ENCODE measurements at regions not wholly inside any gene's neighbourhood (a gene's known extent, or its start where the extent isn't known, plus 50 kb on each side); places are given as distances from the start of the nearest gene placed in this dataset.

DNA sequence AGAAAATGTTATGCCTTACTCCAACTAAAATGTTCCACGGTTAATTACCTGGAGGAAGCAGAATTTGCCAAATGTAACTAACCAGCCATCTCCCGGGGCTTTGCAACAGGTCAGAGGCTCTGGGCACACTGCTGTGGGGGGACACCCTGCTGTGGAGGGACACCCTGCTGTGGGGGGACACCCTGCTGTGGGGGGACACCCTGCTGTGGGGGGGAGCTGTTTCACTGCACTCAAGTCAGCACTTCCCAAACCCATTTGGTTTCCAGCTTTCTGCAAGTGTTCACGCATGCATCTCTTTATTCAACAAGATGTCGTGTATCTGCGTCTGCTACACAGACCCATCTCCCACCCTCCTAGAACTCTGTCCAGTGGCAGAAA lies 239.5 kb downstream of the C16orf95 start:
- DNase-seq: no peak

DNA sequence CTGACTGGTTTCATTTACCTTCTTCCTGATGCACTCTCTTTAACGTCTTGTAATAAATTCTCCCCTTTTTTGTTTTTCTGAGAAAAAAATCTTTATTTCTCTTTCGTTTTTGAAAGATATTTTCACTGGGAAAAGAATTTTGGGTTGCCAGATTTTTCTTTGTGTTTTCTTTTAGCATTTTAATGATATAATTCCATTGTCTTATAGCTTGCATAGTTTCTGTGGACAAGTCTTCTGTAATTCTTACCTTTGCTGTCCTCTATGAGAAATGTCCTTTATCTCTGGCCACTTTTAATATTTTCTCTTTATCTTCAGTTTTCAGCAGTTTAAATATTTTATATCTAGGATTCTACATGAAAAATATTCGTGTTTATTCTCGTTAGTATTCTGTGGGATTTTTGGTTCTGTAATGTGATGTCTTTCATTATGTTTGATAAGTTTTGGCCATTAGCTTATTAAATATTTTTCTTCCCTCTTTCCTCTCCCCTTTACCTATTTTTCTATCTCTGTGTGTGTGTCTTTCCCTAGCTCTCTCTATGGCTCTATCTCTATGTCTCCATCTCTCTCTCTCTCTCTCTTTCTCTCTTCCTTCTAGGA lies 236.5 kb downstream of the C16orf95 start:
- DNase-seq: no peak

DNA sequence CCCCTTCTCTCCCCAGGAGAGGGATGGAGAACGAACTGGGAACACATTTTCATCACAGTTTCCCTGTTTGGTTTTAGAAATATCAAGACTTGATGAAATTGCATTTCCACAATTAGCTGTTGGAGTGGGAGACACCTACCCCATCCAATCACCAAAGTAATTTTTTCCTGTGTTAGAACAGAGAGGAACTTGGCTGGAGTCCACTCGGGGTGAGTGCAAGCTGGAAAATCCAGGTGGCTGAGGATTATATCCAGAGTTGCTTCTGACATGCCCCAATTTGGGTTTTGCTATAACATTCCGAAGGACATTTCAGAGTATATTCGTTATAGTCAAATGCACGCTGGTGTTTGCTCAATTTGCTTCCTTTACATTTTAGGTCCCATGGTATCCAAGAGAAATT lies 231.8 kb downstream of the C16orf95 start:
- DNase-seq: no peak

DNA sequence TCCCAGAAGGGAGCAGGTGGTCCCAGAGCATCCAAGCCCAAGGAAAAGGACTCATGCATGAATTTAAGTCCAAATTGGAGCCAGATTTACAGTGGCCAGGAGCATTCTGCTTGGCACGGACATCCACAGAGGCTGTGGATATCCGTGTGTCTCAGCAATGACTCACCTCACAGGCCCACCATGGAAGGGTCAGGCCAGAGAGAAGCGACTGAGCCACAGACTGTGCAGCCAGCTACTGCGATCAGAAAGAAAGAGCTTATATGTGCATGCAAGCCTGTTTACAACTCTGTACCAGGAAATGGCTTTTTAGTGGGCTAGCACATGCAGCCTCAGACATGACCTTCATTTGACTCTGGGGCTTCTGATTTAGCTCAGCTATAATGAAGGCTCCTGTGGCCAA lies 231.0 kb downstream of the C16orf95 start:
- DNase-seq: no peak

GRCh38 chr16:87086575-87086974 lies 230.6 kb downstream of the C16orf95 start:
- no peak for DNase-seq

DNA sequence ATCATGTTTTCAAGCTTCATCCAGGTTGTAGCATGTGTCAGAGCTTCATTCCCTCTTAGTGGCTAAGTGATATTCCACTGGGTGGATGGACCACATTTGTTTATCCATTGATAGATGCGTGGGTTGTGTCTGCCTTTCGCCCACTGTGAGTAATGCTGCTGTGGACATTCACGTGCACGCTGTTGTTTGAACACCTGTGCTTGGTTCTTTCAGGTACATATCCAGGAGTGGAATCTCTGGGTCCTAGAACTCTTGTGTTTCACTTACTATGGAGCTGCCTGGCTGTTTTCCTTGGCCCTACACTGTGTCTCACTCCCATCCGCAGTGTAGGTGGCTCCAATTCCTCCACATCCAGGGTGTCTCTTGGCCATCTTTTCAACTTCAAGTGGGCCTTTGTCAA lies 224.2 kb downstream of the C16orf95 start:
- no peak for DNase-seq

DNA sequence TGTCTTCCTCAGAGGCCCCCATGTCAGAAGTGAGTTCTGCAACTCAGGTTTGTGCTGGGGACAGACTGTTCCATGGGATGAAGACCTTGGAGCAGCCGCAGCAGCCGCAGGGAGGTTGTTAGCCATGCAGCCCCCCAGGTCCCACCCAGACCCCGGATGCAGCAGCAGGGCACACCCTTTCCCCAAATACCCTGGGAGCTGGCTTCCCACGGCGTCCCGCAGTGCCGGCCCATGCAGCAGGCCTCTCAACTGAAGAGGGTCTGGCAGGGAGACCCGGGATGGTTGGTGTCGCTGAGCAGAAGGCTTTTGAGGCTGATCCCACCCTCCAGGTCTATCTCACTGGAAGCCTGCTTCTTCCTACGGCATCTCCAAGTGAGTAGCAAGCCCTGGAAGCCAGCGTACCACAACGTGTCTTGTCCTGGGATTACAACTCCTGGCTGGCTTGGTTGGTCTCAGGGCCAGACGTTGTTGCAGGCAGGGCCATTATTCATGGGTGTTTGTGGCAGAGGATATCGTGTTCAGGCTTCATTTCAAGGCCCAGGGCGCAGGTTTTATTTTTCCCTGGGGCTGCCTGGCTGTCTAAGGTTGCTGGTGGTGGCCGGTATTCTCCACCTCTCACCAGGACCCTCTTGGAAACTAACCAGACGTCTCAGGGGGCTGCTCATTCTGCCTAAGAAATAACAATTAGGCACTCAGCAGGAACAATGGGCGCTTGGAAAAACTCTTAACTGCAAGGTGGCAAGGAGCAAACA lies 223.2 kb downstream of the C16orf95 start:
- DNase-seq: no peak

DNA sequence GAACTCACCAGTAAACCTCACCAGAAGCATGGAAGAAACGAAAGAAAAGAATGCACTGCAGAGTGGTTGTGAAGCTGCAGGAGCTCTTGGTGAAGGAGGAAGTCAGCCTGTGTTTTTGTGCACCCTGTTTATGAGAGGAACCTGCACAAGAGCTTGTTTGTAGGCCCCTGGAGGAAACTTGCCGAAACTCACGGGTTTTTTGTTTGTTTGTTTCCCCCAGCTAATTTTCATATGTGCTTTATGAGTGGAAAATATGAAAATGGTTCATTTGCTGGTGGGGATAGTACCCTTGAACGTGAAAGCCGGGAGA lies 222.7 kb downstream of the C16orf95 start:
- no peak for DNase-seq

GRCh38 chr16:87095271-87095670 lies 221.9 kb downstream of the C16orf95 start:
- no peak for DNase-seq

DNA sequence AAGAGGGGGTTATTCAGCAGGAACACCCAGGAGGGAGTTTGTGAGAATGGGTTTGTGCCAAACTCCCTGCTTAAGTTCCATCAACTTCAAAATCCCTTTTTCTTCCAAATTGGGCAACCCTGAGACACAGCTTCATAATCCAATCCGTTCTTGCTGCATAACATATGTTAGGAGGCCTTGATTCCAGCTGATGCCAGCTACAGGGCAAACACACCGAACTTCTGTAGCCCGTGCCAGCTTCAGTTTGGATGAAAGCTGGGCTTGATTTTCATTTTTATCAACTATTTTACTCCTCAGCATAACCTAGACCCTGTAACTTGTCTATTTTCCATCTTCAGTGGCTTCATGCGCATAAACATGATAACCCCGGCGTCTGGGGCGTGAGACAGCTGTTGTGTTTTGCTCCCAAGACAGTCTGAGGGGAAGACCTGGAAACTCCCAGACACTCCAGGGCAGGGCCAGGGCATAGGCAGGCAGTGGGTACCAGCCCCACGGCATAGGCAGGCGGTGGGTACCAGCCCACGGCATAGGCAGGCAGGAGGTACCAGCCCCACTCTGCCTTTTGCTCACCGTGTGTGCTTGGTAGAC lies 220.4 kb downstream of the C16orf95 start:
- no peak for DNase-seq

- DNase-seq: no peak
These were observed 218.8 kb downstream of the C16orf95 start for GRCh38 chr16:87098361-87098760.

DNA sequence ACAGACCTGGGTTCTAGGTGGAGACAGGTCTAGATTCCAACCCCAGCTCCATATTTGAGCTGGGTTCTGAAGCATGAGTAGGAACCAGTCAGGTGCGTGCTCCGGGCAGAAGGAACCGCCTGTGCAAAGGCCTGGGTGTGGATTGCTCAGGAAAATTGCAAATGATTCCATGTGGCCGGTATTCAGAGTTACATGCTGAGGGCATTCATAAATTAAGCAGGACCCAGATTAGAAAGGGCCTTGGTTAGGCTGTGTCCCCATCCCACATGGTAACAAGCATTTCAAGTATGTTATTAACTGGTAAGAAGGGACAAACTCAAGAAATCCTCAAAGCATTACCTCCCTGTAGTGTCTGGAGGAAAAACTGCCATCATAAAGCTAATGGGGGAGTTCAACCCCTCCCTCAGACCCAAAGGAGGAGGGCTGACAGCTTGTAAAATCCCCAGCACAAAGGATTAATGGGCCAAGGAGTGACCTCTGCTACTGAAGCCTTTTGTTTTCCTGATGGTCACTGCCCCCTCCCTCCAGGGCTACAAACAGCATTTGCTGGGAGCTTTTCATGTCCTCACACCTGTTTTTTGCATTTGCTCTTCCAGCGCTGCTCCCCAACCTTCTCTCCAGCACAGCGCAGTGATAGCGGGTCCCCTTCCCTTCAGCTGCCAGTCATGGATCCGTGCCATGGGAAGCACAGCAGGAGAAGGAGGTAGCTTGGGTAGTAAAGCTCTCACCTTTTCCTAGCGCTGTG lies 218.0 kb downstream of the C16orf95 start:
- DNase-seq: no peak

GRCh38 chr16:87100306-87101058 lies 216.7 kb downstream of the C16orf95 start:
- DNase-seq: no peak

DNA sequence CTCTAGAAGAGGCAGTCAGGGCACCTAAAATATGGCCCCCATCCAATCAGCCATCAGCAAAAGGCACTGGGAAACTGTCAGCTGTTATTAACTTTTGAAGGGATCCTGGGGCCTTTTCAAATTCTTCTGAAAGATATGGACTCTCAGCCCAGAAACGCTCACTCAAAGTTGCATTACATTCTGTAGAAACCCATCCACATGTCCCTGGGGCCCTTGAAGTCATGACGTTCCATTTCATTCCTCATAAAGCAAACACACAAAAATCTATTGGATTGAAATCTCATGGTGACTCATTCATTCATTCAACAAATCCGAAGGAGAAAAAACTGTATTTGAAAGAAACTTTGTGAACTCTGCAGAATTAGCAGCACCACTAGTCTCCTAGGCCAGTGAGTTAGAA lies 215.3 kb downstream of the C16orf95 start:
- no peak for DNase-seq

- no peak for DNase-seq
These were observed 210.0 kb downstream of the C16orf95 start for GRCh38 chr16:87107201-87107600.

- DNase-seq: no peak
These were observed 208.9 kb downstream of the C16orf95 start for GRCh38 chr16:87108278-87108677.

DNA sequence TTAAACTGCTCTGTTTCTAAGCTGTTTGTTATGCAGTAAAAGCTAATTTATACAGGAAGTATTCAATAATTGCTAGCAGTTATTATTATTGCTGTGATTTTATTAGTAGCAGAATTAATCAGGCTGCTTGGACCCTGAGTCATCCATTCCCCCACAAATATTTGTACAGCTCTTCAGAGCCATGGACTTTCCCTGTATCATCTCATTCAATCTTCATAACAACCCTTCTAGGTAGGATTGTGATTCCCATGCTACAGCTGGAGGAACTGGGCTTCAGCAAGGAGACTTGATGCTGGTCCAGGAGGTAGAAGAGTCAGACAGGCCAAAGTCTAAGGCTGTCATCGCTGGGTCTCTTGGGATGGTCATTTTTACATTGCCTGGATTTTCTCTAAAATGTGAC lies 208.3 kb downstream of the C16orf95 start:
- DNase-seq: no peak

- no peak for DNase-seq
These were observed 202.4 kb downstream of the C16orf95 start for GRCh38 chr16:87114832-87115231.

DNA sequence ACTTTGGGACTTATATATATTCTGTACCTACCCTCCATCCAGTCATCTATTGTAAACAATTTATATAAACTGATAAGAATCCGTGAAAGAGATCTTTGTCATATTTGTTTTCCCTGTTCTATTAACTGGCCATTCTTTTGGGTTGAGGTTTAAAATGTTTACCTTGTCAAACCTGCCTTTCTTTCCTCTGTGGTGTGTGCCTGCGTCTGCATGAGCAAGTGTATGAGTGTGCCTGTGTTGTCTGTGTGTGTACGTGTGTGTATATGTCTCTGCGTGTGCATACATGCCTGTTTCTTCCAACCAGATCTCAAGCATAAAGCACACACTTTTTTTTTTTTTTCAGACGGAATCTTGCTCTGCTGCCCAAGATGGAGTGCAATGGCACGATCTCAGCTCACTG lies 201.5 kb downstream of the C16orf95 start:
- DNase-seq: no peak

DNA sequence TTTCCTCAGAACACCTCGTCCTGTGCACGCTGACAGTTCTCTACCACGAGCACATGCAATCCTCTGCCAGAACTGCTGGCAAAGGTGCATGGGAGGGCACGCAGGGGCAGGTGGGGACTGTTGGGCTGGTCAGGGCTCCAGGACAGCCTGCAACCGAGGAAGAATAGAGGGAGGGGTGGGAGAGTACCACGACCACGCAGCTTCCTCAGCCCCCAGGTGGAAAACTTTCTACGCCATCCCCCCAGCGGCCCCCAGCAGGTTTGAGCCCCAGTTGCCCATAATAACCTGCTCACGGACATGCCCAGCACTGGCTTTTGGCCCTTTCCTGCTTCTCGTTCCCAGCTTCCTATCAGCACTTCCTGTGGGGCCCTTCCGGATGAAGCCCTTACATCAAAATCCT lies 199.3 kb downstream of the C16orf95 start:
- no peak for DNase-seq

DNA sequence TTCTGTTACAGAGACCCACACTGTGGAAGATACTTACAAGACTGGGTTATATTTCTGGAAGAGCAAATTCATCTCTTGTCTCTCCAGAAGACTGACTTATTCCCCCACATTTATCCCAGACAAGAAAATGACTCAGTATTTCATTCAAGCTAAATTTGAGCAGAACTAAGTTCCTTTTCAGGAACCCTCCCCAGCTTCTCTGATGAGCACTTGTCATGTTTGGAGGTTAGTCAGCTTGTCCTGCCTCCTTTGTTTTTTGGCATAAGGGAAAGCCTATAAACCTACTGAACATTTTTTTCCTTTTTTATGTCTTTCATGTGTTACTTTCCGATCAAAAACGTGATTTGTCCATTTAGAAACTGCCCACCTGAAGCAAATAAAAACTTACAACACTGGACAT lies 198.0 kb downstream of the C16orf95 start:
- DNase-seq: no peak

DNA sequence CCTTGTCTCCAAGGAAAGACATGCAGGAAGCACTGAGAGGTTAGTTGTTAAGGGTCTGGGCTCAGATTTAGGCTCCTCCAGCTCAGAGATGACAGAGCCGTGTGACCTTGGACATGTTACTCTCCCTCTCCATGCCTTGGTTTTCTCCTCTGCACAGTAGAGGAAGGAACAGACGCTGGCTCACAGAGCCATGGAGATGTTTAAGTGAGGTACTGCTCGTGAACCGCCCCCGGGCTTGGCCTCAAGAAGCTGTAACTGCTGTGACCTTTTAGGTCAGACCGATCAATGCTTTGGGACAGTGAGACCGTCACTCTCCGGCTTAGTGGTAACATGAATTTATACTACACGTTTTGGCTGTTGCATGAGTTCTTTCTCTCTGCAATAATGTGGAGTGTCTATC lies 197.4 kb downstream of the C16orf95 start:
- DNase-seq: no peak

- DNase-seq: no peak
These were observed 195.4 kb downstream of the C16orf95 start for GRCh38 chr16:87121816-87122215.
